Activated T-cell treated with anti-CD3 and anti-CD28 coated beads, Interleukin-2, amount 50 U/mL, for 72 hours (primary cell): ENCODE measurements at regions not wholly inside any gene's neighbourhood (a gene's known extent, or its start where the extent isn't known, plus 50 kb on each side); places are given as distances from the start of the nearest gene placed in this dataset.
"Not testable (repeated sequence)": the region's sequence is repeated elsewhere in the genome, so short reads cannot be mapped to it uniquely, and the experiment has no call there.

ENCODE experiments used
- ATAC-seq, 2 donors: fragments of 150-1000 bp; cut with Tn5 transposase; replicated peaks in 1 of 2; 2 replicates each; pipeline ENCODE4 v1.10.0; 2021; ENCODE audit warnings: moderate library complexity in 2 of 2, mild to moderate bottlenecking in 1 of 2
- DNase-seq, 2 donors: peaks; one replicate each; pipeline ENCODE4 v3.0.0; 2021 to 2022; ENCODE audit warnings: mixed read lengths in 1 of 2
- H3K27ac Mint-ChIP-seq: one replicate; pipeline ENCODE4 v1.8.0; 2022; ENCODE audit warnings: mild to moderate bottlenecking, moderate library complexity, mixed read lengths
- H3K27me3 Mint-ChIP-seq: one replicate; pipeline ENCODE4 v1.8.0; 2022; ENCODE audit warnings: low read depth, mixed read lengths
- H3K36me3 Mint-ChIP-seq, 2 donors: one replicate each; pipeline ENCODE4 v1.8.0; 2022; ENCODE audit warnings: mixed read lengths in 2 of 2, mild to moderate bottlenecking in 1 of 2; ENCODE audit not compliant: insufficient read depth in 2 of 2
- H3K4me1 Mint-ChIP-seq: one replicate; pipeline ENCODE4 v1.8.0; 2022; ENCODE audit warnings: low read depth, mixed read lengths
- H3K4me3 Mint-ChIP-seq, 2 donors: one replicate each; pipeline ENCODE4 v1.8.0; 2022; ENCODE audit warnings: mild to moderate bottlenecking in 2 of 2, mixed read lengths in 2 of 2, moderate library complexity in 2 of 2
- H3K9me3 Mint-ChIP-seq, 2 donors: one replicate each; pipeline ENCODE4 v1.8.0; 2022; ENCODE audit warnings: mixed read lengths in 2 of 2

GRCh38 chrX:128653524-128654060 lies 601.4 kb upstream of the ACTRT1 start:
- Mint-ChIP-seq H3K9me3 (peaks cover 2% of the 10 kb centered on the region in 2 donors), H3K27ac (no peak overlapping the region), H3K4me1 (no peaks in the 10 kb centered on the region), H3K27me3 (peaks cover 7% of the 10 kb centered on the region), H3K36me3 (no peaks in the 10 kb centered on the region), H3K4me3 (no peak overlapping the region)
- ATAC-seq: no peak
- no peak for DNase-seq

GRCh38 chrX:128650326-128650725 lies 598.1 kb upstream of the ACTRT1 start:
- Mint-ChIP-seq H3K36me3 (no peaks in the 10 kb centered on the region), H3K27me3 (peaks cover 7% of the 10 kb centered on the region), H3K27ac (no peak overlapping the region), H3K4me1 (no peaks in the 10 kb centered on the region), H3K4me3 (no peak overlapping the region), H3K9me3 (peaks cover 0 to 2% of the 10 kb centered on the region in 2 donors)
- ATAC-seq: no peak
- no peak for DNase-seq

- no peak for ATAC-seq
- Mint-ChIP-seq H3K27me3 (peaks cover 15% of the 10 kb centered on the region), H3K36me3 (no peaks in the 10 kb centered on the region), H3K27ac (no peak overlapping the region), H3K4me1 (no peaks in the 10 kb centered on the region), H3K9me3 (no peaks in the 10 kb centered on the region), H3K4me3 (no peak overlapping the region)
- DNase-seq: no peak
Measured at GRCh38 chrX:128634754-128635153, 582.6 kb upstream of the ACTRT1 start.

GRCh38 chrX:128623361-128623760 lies 571.2 kb upstream of the ACTRT1 start:
- Mint-ChIP-seq H3K9me3 (no peaks in the 10 kb centered on the region), H3K27me3 (peaks cover 11% of the 10 kb centered on the region), H3K36me3 (no peaks in the 10 kb centered on the region), H3K4me1 (no peaks in the 10 kb centered on the region), H3K27ac (no peak overlapping the region), H3K4me3 (no peak overlapping the region)
- DNase-seq (no peak), ATAC-seq (no peak)

- no peak for DNase-seq
- H3K27ac Mint-ChIP-seq: no peak overlapping the region
- no peaks in the 10 kb centered on the region for H3K4me1 Mint-ChIP-seq
- H3K27me3 Mint-ChIP-seq: peaks cover 11% of the 10 kb centered on the region
- ATAC-seq: no peak
- H3K9me3 Mint-ChIP-seq: no peaks in the 10 kb centered on the region
- no peak overlapping the region for H3K4me3 Mint-ChIP-seq
- no peaks in the 10 kb centered on the region for H3K36me3 Mint-ChIP-seq
Measured at GRCh38 chrX:128622296-128622695, 570.1 kb upstream of the ACTRT1 start.

GRCh38 chrX:128619490-128619889 lies 567.3 kb upstream of the ACTRT1 start:
- ATAC-seq (no peak), DNase-seq (no peak)
- Mint-ChIP-seq H3K27me3 (no peaks in the 10 kb centered on the region), H3K36me3 (no peaks in the 10 kb centered on the region), H3K4me3 (no peak overlapping the region), H3K27ac (no peak overlapping the region), H3K4me1 (no peaks in the 10 kb centered on the region), H3K9me3 (no peaks in the 10 kb centered on the region)

GRCh38 chrX:128616933-128617332 lies 564.7 kb upstream of the ACTRT1 start:
- no peaks in the 10 kb centered on the region for H3K4me1 Mint-ChIP-seq
- H3K9me3 Mint-ChIP-seq: no peaks in the 10 kb centered on the region
- H3K4me3 Mint-ChIP-seq: no peak overlapping the region
- no peaks in the 10 kb centered on the region for H3K36me3 Mint-ChIP-seq
- ATAC-seq (no peak), DNase-seq (no peak)
- H3K27ac Mint-ChIP-seq: no peak overlapping the region
- H3K27me3 Mint-ChIP-seq: no peaks in the 10 kb centered on the region

- not testable (repeated sequence) for H3K9me3 Mint-ChIP-seq, H3K27ac Mint-ChIP-seq, H3K4me1 Mint-ChIP-seq, H3K36me3 Mint-ChIP-seq, H3K4me3 Mint-ChIP-seq, H3K27me3 Mint-ChIP-seq, ATAC-seq, DNase-seq
Measured at GRCh38 chrX:128606817-128607216, 554.6 kb upstream of the ACTRT1 start.

- H3K4me3 Mint-ChIP-seq, H3K4me1 Mint-ChIP-seq, H3K9me3 Mint-ChIP-seq, H3K27me3 Mint-ChIP-seq, H3K27ac Mint-ChIP-seq, H3K36me3 Mint-ChIP-seq, ATAC-seq, DNase-seq: not testable (repeated sequence)
Measured at GRCh38 chrX:128606357-128606756, 554.2 kb upstream of the ACTRT1 start.

GRCh38 chrX:128601706-128602105 lies 549.5 kb upstream of the ACTRT1 start:
- no peak for ATAC-seq
- H3K27ac Mint-ChIP-seq: no peak overlapping the region
- no peaks in the 10 kb centered on the region for H3K36me3 Mint-ChIP-seq
- H3K4me1 Mint-ChIP-seq: no peaks in the 10 kb centered on the region
- H3K27me3 Mint-ChIP-seq: peaks cover 1% of the 10 kb centered on the region
- H3K9me3 Mint-ChIP-seq: no peaks in the 10 kb centered on the region
- DNase-seq: no peak
- H3K4me3 Mint-ChIP-seq: no peak overlapping the region

GRCh38 chrX:128599632-128600031 lies 547.4 kb upstream of the ACTRT1 start:
- DNase-seq (no peak), ATAC-seq (no peak)
- Mint-ChIP-seq H3K36me3 (no peaks in the 10 kb centered on the region), H3K27me3 (peaks cover 4% of the 10 kb centered on the region), H3K4me3 (no peak overlapping the region), H3K4me1 (no peaks in the 10 kb centered on the region), H3K27ac (no peak overlapping the region), H3K9me3 (peaks cover 0 to 2% of the 10 kb centered on the region in 2 donors)

GRCh38 chrX:128582036-128582435 lies 529.8 kb upstream of the ACTRT1 start:
- Mint-ChIP-seq H3K4me3 (no peak overlapping the region), H3K36me3 (no peaks in the 10 kb centered on the region), H3K9me3 (peaks cover 2 to 3% of the 10 kb centered on the region in 2 donors), H3K4me1 (no peaks in the 10 kb centered on the region), H3K27me3 (peaks cover 7% of the 10 kb centered on the region), H3K27ac (no peak overlapping the region)
- DNase-seq (no peak), ATAC-seq (no peak)

- Mint-ChIP-seq H3K36me3 (no peaks in the 10 kb centered on the region), H3K27me3 (peaks cover 7% of the 10 kb centered on the region), H3K9me3 (peaks cover 2 to 3% of the 10 kb centered on the region in 2 donors), H3K4me3 (no peak overlapping the region), H3K27ac (no peak overlapping the region), H3K4me1 (no peaks in the 10 kb centered on the region)
- ATAC-seq (no peak), DNase-seq (no peak)
Measured at GRCh38 chrX:128581615-128582014, 529.4 kb upstream of the ACTRT1 start.

GRCh38 chrX:128543114-128543513 lies 490.9 kb upstream of the ACTRT1 start:
- Mint-ChIP-seq H3K27me3 (peaks cover 14% of the 10 kb centered on the region), H3K36me3 (no peaks in the 10 kb centered on the region), H3K27ac (no peak overlapping the region), H3K9me3 (no peaks in the 10 kb centered on the region), H3K4me3 (no peak overlapping the region), H3K4me1 (no peaks in the 10 kb centered on the region)
- ATAC-seq (no peak), DNase-seq (no peak)
